ENCODE measurements at regions not wholly inside any gene's neighbourhood (a gene's known extent, or its start where the extent isn't known, plus 50 kb on each side); places are given as distances from the start of the nearest gene placed in this dataset.

- no peaks in the 10 kb centered on the region for H3K36me3 ChIP-seq (ENCODE audit: control insufficient read depth, insufficient read depth, low read length)
- WGBS (ENCODE audit: insufficient coverage), result 84% methylated on average over 4 of the region's 7 CpGs
- H3K27ac ChIP-seq (ENCODE audit: low read depth, low read length), result no peak overlapping the region
- H3K9me3 ChIP-seq (ENCODE audit: control insufficient read depth, insufficient read depth, low read length), result no peaks in the 10 kb centered on the region
- peaks cover 2% of the 10 kb centered on the region for H3K4me1 ChIP-seq (ENCODE audit: control insufficient read depth, insufficient read depth, low read length)
- DNase-seq (ENCODE audit: low read depth in 4 of 6, low spot score in 6 of 6), result no peak
- no peaks in the 10 kb centered on the region for H3K27me3 ChIP-seq (ENCODE audit: control insufficient read depth, insufficient read depth, low read length)
- H3K4me3 ChIP-seq (ENCODE audit: low read depth, low read length), result no peak overlapping the region
These were observed 56.3 kb upstream of the NFASC start for GRCh38 chr1:204814166-204814884.

GRCh38 chr1:204817341-204817740 lies 53.3 kb upstream of the NFASC start:
- WGBS (ENCODE audit: insufficient coverage), result 100% methylated on average over 4 of the region's 5 CpGs
- Histone ChIP-seq H3K4me1 (ENCODE audit: control insufficient read depth, insufficient read depth, low read length) (peaks cover 11% of the 10 kb centered on the region), H3K27ac (ENCODE audit: low read depth, low read length) (no peak overlapping the region), H3K27me3 (ENCODE audit: control insufficient read depth, insufficient read depth, low read length) (no peaks in the 10 kb centered on the region), H3K9me3 (ENCODE audit: control insufficient read depth, insufficient read depth, low read length) (no peaks in the 10 kb centered on the region), H3K36me3 (ENCODE audit: control insufficient read depth, insufficient read depth, low read length) (no peaks in the 10 kb centered on the region), H3K4me3 (ENCODE audit: low read depth, low read length) (no peak overlapping the region)
- no peak for DNase-seq (ENCODE audit: low read depth in 4 of 6, low spot score in 6 of 6)

- H3K4me1 ChIP-seq (ENCODE audit: control insufficient read depth, insufficient read depth, low read length), result peaks cover 11% of the 10 kb centered on the region
- no peaks in the 10 kb centered on the region for H3K36me3 ChIP-seq (ENCODE audit: control insufficient read depth, insufficient read depth, low read length)
- H3K27ac ChIP-seq (ENCODE audit: low read depth, low read length), result no peak overlapping the region
- no peak for DNase-seq (ENCODE audit: low read depth in 4 of 6, low spot score in 6 of 6)
- no peaks in the 10 kb centered on the region for H3K27me3 ChIP-seq (ENCODE audit: control insufficient read depth, insufficient read depth, low read length)
- no peak overlapping the region for H3K4me3 ChIP-seq (ENCODE audit: low read depth, low read length)
- H3K9me3 ChIP-seq (ENCODE audit: control insufficient read depth, insufficient read depth, low read length), result no peaks in the 10 kb centered on the region
- WGBS (ENCODE audit: insufficient coverage), result 45% methylated on average over 2 of the region's 3 CpGs
These were observed 51.7 kb upstream of the NFASC start for GRCh38 chr1:204818998-204819397.

GRCh38 chr1:204819495-204819894 lies 51.2 kb upstream of the NFASC start:
- Histone ChIP-seq H3K36me3 (ENCODE audit: control insufficient read depth, insufficient read depth, low read length) (no peaks in the 10 kb centered on the region), H3K9me3 (ENCODE audit: control insufficient read depth, insufficient read depth, low read length) (no peaks in the 10 kb centered on the region), H3K4me3 (ENCODE audit: low read depth, low read length) (no peak overlapping the region), H3K27me3 (ENCODE audit: control insufficient read depth, insufficient read depth, low read length) (no peaks in the 10 kb centered on the region), H3K27ac (ENCODE audit: low read depth, low read length) (no peak overlapping the region), H3K4me1 (ENCODE audit: control insufficient read depth, insufficient read depth, low read length) (peaks cover 11% of the 10 kb centered on the region)
- WGBS (ENCODE audit: insufficient coverage), result 63% methylated on average over 2 of the region's 2 CpGs
- DNase-seq (ENCODE audit: low read depth in 4 of 6, low spot score in 6 of 6), result peak in 1 of 6 donors; percentile 81

All from spinal cord (tissue), 9 donors.